BLaER1 (cell line): ENCODE measurements at regions not wholly inside any gene's neighbourhood (a gene's known extent, or its start where the extent isn't known, plus 50 kb on each side); places are given as distances from the start of the nearest gene placed in this dataset.
"Not testable (repeated sequence)": the region's sequence is repeated elsewhere in the genome, so short reads cannot be mapped to it uniquely, and the experiment has no call there.

Experiments used
- H3K27ac ChIP-seq: shearing (Covaris generic); formaldehyde crosslinking; 2 replicates; pipeline ENCODE4 v1.8.1; 2022
- H3K27me3 ChIP-seq: shearing (Covaris generic); formaldehyde crosslinking; 2 replicates; pipeline ENCODE4 v1.8.1; 2022
- H3K36me3 ChIP-seq: shearing (Covaris generic); formaldehyde crosslinking; 2 replicates; pipeline ENCODE4 v1.8.1; 2022
- H3K4me1 ChIP-seq: shearing (Covaris generic); formaldehyde crosslinking; 2 replicates; pipeline ENCODE4 v1.8.1; 2022
- H3K4me2 ChIP-seq: shearing (Covaris generic); formaldehyde crosslinking; 2 replicates; pipeline ENCODE4 v1.8.1; 2022
- H3K4me3 ChIP-seq: shearing (Covaris generic); formaldehyde crosslinking; 2 replicates; pipeline ENCODE4 v1.8.1; 2022
- H3K9ac ChIP-seq: shearing (Covaris generic); formaldehyde crosslinking; 2 replicates; pipeline ENCODE4 v1.8.1; 2022
- H3K9me3 ChIP-seq: shearing (Covaris generic); formaldehyde crosslinking; 2 replicates; pipeline ENCODE4 v1.8.1; 2022
- H4K20me1 ChIP-seq: shearing (Covaris generic); formaldehyde crosslinking; 2 replicates; pipeline ENCODE4 v1.8.1; 2022

DNA sequence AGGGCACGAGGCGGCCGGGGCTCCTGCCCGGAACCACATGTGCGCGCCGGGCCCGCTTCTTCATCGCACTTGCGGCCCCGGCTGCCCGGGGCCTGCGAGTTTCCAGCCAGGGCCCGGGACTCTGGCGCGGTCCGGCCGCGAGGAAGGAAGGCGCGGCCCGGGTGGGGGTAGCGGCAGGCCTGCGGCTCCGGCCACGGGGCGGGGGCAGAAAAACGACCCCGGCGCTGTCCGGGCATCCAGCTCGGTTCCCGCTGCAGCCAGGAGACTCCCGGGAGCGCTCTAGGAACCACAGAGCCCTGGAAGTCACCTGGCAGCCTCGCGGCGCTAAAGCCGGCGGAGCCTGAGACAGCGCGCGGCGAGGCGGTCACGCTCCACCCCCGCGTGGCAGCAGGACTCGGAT is 130.5 kb downstream of the POTEM start:
- not testable (repeated sequence) for H3K4me3 ChIP-seq, H3K27ac ChIP-seq

DNA sequence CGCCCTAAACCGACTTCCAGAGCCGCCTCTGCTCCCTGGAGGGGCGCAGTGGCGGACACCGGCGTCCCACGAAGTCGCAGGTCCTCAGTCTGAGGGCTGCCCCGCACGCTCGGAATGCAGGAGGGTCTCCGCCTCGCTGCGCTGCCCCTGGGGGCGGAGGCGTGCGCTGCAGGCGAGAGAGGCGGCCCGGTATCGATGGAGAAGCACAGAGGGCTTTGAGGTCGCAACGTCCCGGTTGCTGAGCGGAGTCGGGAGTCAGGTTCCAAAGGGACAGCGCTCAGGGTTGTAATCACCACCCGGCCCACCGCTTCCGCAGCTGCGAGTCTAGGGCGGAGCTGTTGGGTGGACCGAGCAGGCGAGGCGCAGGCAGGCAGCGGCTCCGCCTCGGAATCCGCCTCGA is 131.0 kb downstream of the POTEM start:
- not testable (repeated sequence) for H3K36me3 ChIP-seq, H4K20me1 ChIP-seq, H3K4me1 ChIP-seq, H3K9ac ChIP-seq, H3K27me3 ChIP-seq, H3K4me2 ChIP-seq, H3K4me3 ChIP-seq, H3K27ac ChIP-seq
- peaks cover 26% of the 10 kb centered on the region for H3K9me3 ChIP-seq

More for the DNA sequence above, 130.5 kb downstream of the POTEM start:
- H4K20me1 ChIP-seq, H3K4me1 ChIP-seq, H3K9ac ChIP-seq, H3K4me2 ChIP-seq, H3K27me3 ChIP-seq, H3K36me3 ChIP-seq: not testable (repeated sequence)
- peaks cover 26% of the 10 kb centered on the region for H3K9me3 ChIP-seq

DNA sequence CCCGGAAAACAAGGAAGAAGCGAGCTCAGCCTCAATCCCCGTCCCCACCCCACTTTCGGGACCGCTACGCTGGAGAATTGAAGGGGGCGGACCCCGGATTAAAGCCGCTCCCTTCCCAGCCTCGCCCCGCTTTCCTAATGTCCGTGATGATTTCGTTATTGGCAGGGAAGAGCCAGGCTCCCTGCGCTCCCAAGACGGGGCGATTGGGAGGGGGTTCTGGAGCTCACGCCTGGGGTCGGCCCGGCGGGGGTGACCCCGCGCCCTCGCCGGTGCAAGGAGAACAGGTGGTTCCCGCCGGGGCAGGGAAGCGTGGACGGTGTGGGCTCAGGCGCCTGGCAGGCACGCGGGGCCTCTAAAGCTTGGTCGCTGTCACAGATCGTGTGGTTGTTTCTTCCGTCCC is 131.5 kb downstream of the POTEM start:
- H4K20me1 ChIP-seq, H3K27ac ChIP-seq, H3K4me2 ChIP-seq, H3K4me1 ChIP-seq, H3K36me3 ChIP-seq, H3K27me3 ChIP-seq, H3K9ac ChIP-seq: not testable (repeated sequence)
- Histone ChIP-seq H3K9me3 (peaks cover 26% of the 10 kb centered on the region), H3K4me3 (peak overlapping the region; percentile 31; the same call in 1 of the 2 replicates)

DNA sequence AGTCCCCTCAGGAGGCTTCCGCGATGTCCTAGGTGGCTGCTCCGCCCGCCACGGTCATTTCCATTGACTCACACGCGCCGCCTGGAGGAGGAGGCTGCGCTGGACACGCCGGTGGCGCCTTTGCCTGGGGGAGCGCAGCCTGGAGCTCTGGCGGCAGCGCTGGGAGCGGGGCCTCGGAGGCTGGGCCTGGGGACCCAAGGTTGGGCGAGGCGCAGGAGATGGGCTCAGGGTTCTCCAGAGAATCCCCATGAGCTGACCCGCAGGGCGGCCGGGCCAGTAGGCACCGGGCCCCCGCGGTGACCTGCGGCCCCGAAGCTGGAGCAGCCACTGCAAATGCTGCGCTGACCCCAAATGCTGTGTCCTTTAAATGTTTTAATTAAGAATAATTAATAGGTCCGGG is 132.1 kb downstream of the POTEM start:
- H3K4me1 ChIP-seq, H3K27ac ChIP-seq, H3K27me3 ChIP-seq, H4K20me1 ChIP-seq, H3K36me3 ChIP-seq, H3K4me3 ChIP-seq, H3K9ac ChIP-seq, H3K4me2 ChIP-seq: not testable (repeated sequence)
- H3K9me3 ChIP-seq, result peaks cover 26% of the 10 kb centered on the region

DNA sequence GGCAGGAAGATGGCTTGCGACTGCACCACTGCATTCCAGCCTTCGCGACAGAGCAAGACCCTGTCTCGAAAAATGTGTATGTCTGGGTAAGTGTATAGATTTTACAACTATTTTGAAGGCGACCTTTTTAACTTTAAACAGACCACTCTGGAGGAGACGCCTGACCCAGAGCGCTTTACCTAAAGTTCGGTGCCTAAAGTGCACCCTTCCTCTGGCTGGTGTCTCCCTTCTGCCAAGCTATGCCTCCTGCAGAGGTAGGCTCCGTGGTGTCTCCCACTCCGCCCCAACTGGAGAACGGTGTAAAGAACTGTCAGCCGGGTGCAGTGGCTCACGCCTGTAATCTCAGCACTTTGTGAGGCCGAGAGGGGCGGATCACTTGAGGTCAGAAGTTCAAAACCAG is 132.7 kb downstream of the POTEM start:
- H3K4me1 ChIP-seq, H3K9ac ChIP-seq, H3K27ac ChIP-seq, H4K20me1 ChIP-seq, H3K4me2 ChIP-seq, H3K4me3 ChIP-seq, H3K36me3 ChIP-seq, H3K27me3 ChIP-seq: not testable (repeated sequence)
- H3K9me3 ChIP-seq, result peaks cover 26% of the 10 kb centered on the region

DNA sequence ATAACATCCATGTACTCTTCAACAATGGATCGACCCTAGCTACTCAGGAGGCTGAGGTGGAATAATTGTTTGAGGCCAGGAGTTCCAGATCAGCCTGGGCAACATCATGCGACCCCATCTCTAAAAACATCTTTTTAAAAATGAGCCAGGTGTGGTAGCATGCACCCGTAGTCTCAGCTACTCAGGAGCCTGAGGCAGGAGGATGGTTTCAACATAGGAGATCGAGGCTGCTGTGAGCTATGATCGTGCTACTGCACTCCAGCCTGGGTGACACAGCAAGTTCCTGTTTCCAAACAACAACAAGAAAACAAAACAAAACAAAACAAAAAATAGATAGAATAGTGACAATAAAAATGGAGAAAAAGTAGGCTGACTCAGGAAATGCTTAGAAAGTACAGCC is 138.3 kb downstream of the POTEM start:
- H3K4me2 ChIP-seq, H3K9ac ChIP-seq, H3K4me3 ChIP-seq, H4K20me1 ChIP-seq, H3K27ac ChIP-seq, H3K4me1 ChIP-seq, H3K36me3 ChIP-seq, H3K9me3 ChIP-seq, H3K27me3 ChIP-seq: not testable (repeated sequence)

DNA sequence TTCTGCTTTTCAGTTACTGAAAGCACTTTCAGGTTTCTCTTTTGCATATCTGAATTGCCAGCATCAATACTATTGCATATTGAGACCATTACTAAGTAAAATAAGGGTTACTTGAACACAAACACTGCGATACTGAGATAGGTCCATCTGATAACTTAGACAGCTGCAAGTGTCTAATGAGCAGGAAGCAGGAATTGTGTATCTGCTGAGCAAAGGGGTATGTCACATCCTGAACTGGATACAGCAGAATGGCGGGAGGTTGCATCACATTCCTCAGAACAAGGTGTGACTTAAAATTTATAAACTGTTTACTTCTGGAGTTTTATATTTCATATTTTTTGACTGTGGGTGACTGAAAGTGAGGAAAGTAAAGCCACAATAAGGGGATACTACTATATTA is 142.7 kb downstream of the POTEM start:
- H3K4me1 ChIP-seq, H3K27ac ChIP-seq, H3K9ac ChIP-seq, H3K9me3 ChIP-seq, H3K4me2 ChIP-seq, H4K20me1 ChIP-seq, H3K36me3 ChIP-seq, H3K4me3 ChIP-seq, H3K27me3 ChIP-seq: not testable (repeated sequence)

DNA sequence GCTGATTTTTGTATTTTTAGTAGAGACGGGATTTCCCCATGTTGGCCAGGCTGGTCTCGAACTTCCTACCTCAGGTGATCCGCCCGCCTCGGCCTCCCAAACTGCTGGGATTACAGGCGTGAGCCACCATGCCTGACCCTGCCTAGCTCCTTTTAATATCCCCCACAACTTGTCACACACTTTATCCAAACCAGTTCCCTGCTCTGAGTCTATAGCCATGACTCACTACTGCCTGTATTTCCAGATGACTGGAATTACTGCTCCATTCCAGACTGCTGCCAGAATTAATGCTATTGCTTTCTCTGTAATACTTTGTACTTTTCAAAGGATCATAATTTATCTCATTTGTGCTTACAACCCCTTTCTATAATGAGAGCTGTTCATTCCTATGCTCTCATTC is 153.1 kb downstream of the POTEM start:
- H3K4me3 ChIP-seq, H3K9ac ChIP-seq, H3K4me1 ChIP-seq, H3K9me3 ChIP-seq, H3K27ac ChIP-seq, H3K27me3 ChIP-seq, H4K20me1 ChIP-seq, H3K36me3 ChIP-seq, H3K4me2 ChIP-seq: not testable (repeated sequence)

DNA sequence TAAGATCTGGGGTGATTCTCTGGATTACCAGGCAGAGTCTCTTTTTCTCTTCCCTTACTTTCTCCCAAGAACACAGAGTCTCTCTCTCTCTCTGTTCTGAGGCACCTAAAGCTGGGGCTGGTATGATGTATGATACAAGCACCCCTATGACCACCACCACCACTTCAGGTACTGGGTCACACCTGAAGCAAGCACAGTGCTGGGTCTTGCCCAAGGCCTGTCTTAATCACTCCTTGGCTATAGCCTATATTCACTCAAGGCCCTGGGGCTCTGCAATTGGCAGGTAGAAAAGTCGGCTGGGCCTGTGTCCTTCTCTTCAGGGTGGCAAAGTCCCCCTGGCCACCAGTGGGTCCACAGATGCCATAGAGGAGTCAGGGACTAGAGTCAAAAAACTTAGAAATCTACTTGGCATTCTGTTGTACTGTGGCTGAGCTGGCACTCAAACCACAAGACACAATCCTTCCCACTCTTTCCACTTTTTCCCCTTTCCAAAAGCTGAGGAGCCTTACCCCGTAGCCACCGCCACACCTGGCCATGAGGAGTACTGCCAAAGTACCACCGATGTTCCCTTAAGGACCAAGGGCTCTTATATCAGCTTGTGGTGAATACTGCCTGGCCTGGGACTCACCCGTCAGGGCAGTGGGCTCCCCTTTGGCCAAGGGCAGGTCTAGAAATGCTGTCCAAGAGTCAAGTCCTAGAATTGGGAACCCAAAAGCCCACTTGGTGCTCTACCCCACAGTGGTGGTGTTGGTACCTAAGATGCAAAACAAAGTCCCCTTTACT is 159.2 kb downstream of the POTEM start:
- not testable (repeated sequence) for H3K4me3 ChIP-seq, H3K27ac ChIP-seq, H3K9me3 ChIP-seq, H3K27me3 ChIP-seq, H3K36me3 ChIP-seq, H4K20me1 ChIP-seq, H3K9ac ChIP-seq, H3K4me1 ChIP-seq, H3K4me2 ChIP-seq

DNA sequence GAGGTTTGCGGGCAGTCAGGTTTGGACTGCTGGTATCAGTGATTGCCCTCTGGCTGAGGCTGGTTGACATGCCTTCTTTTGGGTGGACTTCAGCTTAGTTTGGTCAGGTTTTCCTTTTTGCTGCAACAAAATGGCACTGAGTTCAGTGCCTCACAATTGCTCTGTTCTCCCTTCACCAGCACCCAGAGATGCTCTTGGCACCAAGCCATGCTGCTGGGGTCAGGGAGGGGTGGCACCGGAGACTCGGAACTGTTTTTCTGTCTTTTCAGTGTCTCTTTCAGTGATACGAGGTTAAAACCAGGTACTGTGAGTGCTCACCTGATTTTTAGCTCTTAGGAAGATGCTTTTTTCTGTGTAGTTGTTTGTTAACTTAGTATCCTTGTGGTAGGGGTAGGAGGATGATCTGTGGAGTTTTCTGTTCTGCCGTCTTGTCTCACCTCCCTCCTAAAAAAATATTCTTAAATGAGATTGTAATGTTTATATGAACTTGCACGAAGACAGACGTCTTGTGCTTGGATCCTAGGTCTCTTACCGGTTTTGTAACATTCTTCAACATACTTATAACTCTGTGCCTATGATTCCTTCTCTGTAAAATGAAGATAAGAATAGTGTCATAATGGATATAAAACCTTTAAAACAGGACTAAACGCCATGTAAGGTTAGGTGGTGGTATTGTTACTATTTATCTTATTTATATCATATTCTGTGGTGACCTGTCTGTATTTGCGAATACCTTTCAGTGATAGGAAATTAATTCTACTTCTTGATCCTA is 160.6 kb downstream of the POTEM start:
- H3K36me3 ChIP-seq, H3K27ac ChIP-seq, H4K20me1 ChIP-seq, H3K9me3 ChIP-seq, H3K27me3 ChIP-seq, H3K4me1 ChIP-seq, H3K4me3 ChIP-seq, H3K9ac ChIP-seq, H3K4me2 ChIP-seq: not testable (repeated sequence)

DNA sequence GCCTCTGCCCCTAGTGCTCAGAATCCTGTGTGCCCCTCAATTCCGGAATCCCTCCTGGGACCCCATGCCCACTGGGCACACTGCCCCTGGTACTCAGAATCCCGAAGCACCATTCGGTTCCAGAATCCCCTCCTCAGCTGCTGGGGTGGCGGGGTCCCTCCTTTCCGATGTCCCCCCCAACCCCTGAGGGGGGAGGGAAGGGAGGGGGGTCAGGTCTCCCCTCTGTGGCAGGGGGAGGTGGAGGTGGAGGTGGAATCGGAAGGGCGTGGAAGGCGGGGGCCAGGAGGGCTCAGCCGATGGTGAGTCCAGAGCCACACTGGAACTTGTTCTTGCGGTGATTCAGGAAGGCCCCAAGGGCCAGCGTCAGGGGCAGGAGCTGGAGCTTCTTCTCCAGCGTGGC is 164.3 kb downstream of the POTEM start:
- not testable (repeated sequence) for H3K9me3 ChIP-seq, H3K36me3 ChIP-seq, H3K9ac ChIP-seq, H3K4me1 ChIP-seq, H3K27me3 ChIP-seq, H3K4me3 ChIP-seq, H4K20me1 ChIP-seq, H3K4me2 ChIP-seq, H3K27ac ChIP-seq

DNA sequence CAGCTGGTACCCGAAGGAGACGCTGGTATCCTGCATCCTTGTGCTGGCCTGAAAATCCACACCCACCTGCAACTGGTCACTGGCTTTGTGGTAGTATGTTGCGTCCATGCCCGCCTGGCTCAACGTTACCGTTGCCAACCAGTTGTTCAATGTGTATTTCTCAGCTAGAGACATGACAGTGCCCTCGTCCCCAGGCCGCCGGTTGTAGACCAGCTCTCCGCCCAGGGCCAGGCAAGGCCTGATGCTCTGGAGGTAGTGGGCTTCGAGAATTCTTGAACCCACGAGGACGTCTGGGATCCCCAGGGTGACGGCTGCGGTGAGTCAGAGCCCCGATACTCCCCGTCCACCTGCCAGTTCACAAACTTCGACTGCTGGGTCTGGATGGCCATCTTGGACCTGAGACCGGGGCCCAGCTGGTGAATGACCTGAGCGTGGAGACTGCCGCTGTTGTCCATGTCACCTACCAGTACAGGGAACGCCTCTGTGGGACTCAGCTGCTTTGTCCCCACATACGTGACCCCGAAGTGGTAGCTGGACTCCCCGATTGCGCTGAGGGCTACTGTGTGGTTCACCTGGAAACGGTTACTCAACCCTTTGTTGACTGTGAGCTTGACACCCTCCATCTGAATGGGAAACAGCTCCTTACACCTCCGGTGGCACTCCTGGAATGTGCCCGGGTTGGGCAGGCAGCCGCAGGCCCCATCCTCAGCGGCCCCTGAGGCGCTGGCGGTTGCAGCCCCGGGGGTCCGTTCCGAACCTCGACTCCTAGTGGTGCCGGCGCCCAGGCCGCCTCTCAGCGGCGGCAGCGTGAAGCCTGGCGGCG is 165.0 kb downstream of the POTEM start:
- H3K27ac ChIP-seq, H3K9me3 ChIP-seq, H3K4me2 ChIP-seq, H3K27me3 ChIP-seq, H4K20me1 ChIP-seq, H3K36me3 ChIP-seq, H3K9ac ChIP-seq, H3K4me3 ChIP-seq, H3K4me1 ChIP-seq: not testable (repeated sequence)

DNA sequence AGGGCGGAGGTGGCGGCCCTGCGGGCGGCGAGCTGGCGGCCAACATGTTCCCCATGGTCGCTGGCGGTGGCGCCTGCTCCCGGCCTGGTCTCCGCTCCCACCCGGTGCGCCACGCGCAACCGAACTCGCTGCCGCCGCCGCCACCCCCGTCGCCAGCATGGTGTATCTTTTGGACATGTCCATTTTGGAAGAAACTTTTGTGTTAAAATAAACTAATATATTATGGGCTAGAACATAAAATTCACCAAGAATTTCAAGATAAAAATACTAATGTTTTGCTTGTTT is 165.5 kb downstream of the POTEM start:
- not testable (repeated sequence) for H3K27ac ChIP-seq, H3K4me3 ChIP-seq, H3K4me1 ChIP-seq, H3K9ac ChIP-seq, H4K20me1 ChIP-seq, H3K27me3 ChIP-seq, H3K36me3 ChIP-seq, H3K4me2 ChIP-seq, H3K9me3 ChIP-seq

DNA sequence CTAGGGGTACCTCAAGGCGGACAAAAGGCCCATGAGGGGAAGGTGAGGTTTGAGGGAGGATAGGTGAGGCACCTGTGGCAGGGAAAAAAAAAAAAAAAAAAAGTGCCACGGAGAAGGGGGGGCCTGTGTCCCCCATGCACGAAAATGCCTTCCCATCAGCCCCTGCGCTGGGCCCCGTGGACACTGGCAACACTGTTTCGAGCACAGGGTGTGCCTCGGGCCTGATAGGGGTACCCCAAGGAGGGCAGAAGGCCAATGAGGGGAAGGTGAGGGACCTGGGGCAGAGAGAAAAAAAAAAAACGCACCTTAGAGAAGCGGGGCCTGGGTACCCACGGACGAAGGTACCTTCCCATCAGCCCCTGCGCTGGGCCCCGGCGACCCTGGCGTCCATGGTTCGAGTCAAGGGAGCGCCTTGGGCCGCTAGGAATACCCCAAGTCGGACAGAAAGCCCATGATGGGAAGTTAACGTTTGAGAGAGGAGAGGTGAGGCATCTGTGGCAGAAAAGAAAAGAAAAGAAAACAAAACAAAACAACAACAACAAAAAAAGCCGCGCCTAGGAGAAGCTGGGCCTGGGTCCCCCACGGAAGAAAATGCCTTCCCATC is 190.0 kb downstream of the POTEM start:
- not testable (repeated sequence) for H3K4me3 ChIP-seq

More for the DNA sequence above, 190.0 kb downstream of the POTEM start:
- H3K4me2 ChIP-seq, H3K9ac ChIP-seq, H3K27me3 ChIP-seq, H3K4me1 ChIP-seq, H3K9me3 ChIP-seq, H3K27ac ChIP-seq, H4K20me1 ChIP-seq, H3K36me3 ChIP-seq: not testable (repeated sequence)
